ENCODE measurements at regions not wholly inside any gene's neighbourhood (a gene's known extent, or its start where the extent isn't known, plus 50 kb on each side); places are given as distances from the start of the nearest gene placed in this dataset.

DNA sequence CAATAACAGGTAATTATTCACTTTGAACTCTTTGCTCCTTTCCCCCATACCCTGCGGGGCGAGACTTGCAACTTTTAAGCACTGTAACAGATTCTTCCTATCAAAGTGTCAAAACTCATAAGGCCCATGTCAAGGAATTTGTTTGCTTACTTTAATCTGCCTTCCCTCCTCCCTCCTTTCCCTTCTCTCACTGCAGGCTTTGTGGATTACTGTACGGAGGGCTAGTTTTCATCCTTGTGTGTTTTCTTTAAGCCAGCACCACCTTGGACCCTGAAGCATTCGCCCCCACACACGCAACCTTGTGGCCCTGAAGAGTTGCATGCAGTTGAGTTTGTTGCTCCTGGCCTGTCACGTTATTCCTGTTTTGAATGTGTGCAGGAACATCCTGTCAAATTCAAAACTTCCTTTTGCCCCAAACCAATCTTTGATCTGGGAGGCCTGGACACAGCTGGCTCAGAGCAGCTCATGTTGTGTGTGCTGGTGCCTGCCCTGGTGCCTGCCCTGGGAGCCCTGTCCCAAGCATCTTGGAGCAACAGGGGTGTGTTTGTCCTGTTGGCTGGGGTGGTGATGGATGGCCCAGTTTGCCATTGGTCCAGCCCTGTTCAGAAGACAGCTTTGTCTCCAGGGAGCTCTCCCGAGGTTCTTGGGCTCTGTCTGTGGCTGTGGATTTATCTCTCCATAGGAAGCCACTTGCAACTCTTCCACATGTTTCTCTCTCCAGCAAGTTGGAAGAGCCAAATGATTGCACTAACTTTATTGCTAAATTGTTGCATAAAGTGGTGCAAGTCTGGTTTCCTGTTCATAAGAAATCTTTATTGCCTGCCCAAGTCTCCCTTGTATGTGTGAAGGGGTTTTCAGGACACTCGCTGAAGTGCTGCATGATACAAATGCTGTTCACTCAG lies 199.6 kb downstream of the VAPA start:
- TF ChIP-seq, protein P1, sequence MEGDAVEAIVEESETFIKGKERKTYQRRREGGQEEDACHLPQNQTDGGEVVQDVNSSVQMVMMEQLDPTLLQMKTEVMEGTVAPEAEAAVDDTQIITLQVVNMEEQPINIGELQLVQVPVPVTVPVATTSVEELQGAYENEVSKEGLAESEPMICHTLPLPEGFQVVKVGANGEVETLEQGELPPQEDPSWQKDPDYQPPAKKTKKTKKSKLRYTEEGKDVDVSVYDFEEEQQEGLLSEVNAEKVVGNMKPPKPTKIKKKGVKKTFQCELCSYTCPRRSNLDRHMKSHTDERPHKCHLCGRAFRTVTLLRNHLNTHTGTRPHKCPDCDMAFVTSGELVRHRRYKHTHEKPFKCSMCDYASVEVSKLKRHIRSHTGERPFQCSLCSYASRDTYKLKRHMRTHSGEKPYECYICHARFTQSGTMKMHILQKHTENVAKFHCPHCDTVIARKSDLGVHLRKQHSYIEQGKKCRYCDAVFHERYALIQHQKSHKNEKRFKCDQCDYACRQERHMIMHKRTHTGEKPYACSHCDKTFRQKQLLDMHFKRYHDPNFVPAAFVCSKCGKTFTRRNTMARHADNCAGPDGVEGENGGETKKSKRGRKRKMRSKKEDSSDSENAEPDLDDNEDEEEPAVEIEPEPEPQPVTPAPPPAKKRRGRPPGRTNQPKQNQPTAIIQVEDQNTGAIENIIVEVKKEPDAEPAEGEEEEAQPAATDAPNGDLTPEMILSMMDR (IDR thresholded peaks at IDR 0.05; ENCODE audit: borderline replicate concordance, insufficient read depth, low read depth, low read length) = no peak
- H3K4me3 ChIP-seq (ENCODE audit: low read depth, low read length) = no peak overlapping the region

DNA sequence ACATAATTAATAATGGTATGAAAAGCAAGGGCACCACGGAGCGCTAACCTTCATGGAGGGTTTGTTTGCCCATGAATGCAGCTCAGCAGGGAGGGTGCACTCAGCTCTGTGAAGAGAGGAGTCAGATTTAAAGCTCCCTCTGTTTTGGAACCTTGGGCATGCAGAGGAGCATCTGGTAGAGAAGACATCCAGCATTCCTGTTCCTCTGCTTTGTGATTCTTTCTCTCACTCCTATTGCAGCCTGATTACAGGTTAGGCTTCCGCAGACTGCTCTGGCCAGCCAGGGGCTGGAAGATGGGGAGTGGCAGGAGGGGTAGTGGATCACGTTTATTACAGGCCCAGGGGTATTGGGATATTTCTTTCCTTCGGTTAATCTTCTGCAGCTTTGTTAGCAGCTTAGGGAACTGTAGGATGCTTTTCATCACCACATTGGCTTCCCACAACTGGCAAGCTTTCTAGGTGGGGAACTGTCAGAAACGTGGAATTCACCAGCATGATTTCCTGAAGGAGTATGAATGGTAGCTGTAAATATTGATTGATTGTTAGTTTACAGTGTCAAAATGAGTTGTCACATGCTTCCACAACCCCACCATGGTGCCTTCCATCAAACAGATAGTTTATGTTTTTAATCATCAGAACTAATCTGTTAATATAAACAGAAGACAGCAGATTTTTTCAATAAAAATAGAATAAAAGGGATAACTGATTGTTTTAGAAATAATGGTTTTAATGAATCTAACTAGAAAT lies 201.1 kb downstream of the VAPA start:
- no peak overlapping the region for H3K4me3 ChIP-seq (ENCODE audit: low read depth, low read length)
- TF ChIP-seq, protein P1 (IDR thresholded peaks at IDR 0.05; ENCODE audit: borderline replicate concordance, insufficient read depth, low read depth, low read length) = no peak

- TF ChIP-seq, protein P1 (IDR thresholded peaks at IDR 0.05; ENCODE audit: borderline replicate concordance, insufficient read depth, low read depth, low read length) = no peak
- H3K4me3 ChIP-seq (ENCODE audit: low read depth, low read length) = no peak overlapping the region
Measured at GRCh38 chr18:10116574-10116973, 202.8 kb downstream of the VAPA start.

GRCh38 chr18:10119528-10119927 lies 205.7 kb downstream of the VAPA start:
- no peak overlapping the region for H3K4me3 ChIP-seq (ENCODE audit: low read depth, low read length)
- TF ChIP-seq, protein P1 (IDR thresholded peaks at IDR 0.05; ENCODE audit: borderline replicate concordance, insufficient read depth, low read depth, low read length) = no peak

- no peak overlapping the region for H3K4me3 ChIP-seq (ENCODE audit: low read depth, low read length)
- TF ChIP-seq, protein P1 (IDR thresholded peaks at IDR 0.05; ENCODE audit: borderline replicate concordance, insufficient read depth, low read depth, low read length) = no peak
Measured at GRCh38 chr18:10119991-10120390, 206.2 kb downstream of the VAPA start.

GRCh38 chr18:10120622-10121021 lies 206.8 kb downstream of the VAPA start:
- TF ChIP-seq, protein P1 (IDR thresholded peaks at IDR 0.05; ENCODE audit: borderline replicate concordance, insufficient read depth, low read depth, low read length) = no peak

More at GRCh38 chr18:10120622-10121021, 206.8 kb downstream of the VAPA start:
- H3K4me3 ChIP-seq (ENCODE audit: low read depth, low read length) = no peak overlapping the region
